HG02943 (cell line): ENCODE measurements at regions not wholly inside any gene's neighbourhood (a gene's known extent, or its start where the extent isn't known, plus 50 kb on each side); places are given as distances from the start of the nearest gene placed in this dataset.
"Not testable (repeated sequence)": the region's sequence is repeated elsewhere in the genome, so short reads cannot be mapped to it uniquely, and the experiment has no call there.

Experiments
- ATAC-seq: cut with Tn5 transposase; IDR thresholded peaks from one replicate; pipeline ENCODE4 v1.9.1; 2021; ENCODE audit warnings: mild to moderate bottlenecking, low read depth, moderate library complexity; ENCODE audit not compliant: unreplicated experiment

DNA sequence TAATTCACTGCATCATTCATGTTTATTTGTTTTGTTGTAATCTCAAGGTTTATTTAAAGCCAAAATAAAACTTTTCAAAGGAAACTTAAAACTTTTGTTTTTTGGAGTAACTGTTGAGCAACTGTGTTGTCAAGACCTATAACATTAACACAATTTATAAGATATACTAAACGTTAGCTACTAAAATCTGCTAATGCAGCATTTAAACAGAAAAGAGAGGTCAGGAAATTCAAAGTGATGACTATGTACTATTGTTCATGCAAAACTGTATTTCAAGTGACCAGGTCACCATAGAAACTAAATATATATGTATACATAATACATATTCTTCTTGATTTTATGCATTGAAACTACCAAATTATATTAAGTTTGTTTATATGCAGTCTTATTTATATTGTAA, 1740.9 kb downstream of the EFNA5 start:
- ATAC-seq, result no peak

DNA sequence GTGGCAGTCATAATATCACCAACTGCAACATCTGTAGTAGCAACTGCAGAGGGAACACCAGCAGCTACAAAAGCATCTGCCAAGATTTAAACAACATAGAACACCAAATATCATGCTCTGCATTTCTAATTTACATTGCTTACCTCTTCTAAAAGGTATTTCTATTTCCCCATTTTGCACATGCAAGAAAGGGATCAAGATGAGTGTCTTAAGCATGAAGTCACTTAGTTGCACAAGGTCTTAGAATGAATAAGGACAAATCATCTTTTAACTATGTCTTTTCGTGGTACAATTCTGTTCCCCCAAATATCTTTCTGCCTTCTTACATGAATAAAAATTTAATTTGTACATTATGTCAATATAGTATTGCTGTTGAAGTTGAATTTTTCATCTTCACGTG, 1746.4 kb downstream of the EFNA5 start:
- ATAC-seq, result no peak

DNA sequence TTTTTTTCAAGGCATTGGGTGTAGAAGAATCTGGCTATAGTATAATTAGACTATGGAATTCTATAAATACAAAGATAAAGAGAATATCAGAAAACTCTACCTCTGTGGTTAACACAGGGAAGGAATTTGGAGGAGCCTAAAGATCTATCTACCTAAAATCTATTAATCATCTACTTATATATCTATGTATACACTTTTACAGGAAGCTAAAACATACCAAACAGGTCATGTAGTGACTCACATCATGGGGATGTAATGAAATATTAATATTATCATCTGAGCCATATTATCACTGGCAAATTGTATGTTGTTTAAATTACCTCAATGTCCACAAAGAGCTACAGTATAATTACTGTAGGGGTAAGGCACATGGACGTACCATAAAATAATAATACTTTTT, 1748.2 kb downstream of the EFNA5 start:
- no peak for ATAC-seq

DNA sequence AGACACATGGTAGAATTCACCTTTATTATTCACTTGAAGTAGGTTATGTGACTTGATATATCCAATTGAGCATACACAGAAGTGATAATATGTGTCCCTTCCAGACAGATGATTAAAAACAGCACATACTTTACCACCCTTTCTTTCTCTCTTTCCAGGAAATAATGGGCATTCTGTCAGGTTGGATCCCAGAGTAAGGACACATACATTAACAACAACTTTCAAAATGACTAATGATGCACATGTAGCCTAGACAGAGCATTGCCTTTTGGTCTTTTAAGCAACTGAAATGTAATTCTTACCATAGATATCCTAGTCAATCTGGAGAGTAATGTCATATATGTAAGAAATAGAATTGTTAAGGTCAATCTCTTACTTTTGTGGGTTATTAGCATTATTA, 1748.7 kb downstream of the EFNA5 start:
- ATAC-seq, result no peak

DNA sequence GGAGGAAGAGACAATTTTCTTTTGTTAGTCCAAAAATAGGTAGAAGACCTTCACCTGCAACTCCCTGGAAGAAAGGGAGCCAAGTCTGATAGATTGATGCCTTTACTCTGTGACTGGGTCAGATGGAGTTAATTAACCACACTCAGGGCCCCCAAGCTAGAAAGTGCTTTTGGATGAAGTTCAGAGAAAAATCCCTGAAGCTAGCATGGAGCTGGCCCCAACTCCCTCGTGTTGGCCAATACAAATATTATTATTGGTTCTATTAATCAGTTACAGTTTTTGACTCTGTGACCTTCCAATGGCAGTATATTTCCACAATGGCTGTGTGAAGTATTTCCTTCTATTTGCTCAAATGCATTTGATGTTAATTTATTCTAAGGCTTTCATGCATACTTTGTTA, 1753.5 kb downstream of the EFNA5 start:
- ATAC-seq, result no peak

DNA sequence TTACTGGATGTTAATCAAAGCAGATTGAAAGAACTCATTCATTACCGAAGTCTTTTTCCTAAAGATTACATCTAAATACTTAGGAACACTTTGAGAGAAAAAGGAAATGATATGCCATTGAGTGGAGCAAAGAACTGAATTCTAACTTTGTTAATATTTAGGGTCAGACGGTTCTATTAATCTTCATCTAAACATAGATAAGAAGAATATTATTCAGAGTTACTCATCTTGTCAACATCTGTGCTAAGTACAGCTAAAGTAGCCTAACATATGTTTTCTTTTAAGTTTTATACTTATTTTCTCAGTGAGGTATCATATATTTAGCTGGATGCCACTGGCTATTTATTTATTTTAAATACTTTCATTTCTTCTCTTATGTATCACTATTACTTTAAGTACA, 1763.7 kb downstream of the EFNA5 start:
- no peak for ATAC-seq

DNA sequence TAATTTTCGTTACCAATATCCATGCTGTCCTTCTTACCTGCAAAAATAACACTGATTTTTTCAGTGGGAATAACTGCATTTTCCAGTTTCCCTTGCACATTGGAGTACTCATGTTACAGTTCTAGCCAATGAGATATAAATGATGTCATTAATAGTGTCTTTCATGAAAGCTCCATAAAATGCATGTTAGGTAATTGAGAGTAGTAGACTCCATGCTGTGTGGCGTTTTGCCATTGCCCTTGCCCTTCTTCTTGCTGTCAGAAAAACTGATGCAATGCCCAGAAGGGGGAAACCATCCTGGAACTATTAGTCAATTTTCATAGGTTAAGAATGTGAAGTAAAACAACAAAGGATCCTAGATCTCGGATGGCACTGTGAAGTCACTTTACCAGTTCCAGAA, 1765.3 kb downstream of the EFNA5 start:
- ATAC-seq, result no peak

DNA sequence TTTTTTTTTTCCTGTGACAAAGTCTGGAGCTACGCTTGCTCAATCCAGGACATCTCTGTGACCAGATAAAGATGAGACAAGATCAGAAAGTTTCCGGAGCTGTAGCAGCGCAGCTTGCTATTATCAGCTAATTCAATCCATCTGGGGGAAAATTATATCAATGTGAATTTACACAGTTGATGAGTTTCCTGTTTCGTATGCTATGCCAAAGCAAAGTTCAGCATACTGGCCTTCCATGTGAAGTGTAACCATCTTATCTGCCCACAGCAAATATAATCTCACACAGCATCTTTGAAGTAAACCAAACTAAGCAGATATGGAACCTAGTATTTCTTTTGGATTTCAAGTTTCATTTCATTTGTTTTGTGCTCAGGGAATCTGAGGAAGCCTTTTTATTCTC, 1767.7 kb downstream of the EFNA5 start:
- ATAC-seq, result no peak

DNA sequence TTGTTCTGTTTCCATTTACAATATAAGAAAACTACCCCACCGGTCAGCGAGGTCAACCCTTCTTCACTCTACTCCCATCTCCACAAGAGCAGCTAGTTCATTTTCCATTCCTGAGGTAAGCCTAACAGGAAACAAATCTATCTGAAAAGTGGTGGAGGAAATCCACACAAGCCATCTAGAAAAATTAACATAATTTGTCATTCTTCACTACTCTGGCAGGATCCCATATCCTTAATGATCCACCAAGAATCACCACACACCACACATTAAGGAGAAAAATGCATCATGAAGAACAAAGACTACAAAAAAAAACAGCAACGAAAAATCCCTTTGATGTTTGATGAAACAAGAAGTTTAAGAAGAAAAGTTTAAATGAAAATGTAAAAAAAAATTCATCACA, 1771.0 kb downstream of the EFNA5 start:
- ATAC-seq, result no peak

DNA sequence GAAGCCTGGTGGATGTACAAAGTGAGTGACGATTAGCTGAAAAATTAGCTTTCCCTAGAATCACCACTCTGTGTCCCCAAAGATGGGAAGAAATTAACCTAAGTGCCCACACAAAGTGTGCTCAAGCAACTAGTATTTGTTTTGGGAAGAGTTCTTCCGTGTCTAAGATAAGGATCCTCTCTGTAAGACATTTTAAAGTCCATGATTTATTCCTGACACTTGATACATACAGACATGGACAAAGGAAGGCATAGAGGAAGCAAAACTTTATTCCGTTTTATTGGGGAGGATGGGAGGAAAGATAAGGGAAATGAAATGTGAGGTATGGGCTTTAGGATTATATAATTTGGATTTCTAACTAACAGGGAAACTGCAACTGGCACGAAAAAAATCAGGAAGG, 1772.6 kb downstream of the EFNA5 start:
- no peak for ATAC-seq

DNA sequence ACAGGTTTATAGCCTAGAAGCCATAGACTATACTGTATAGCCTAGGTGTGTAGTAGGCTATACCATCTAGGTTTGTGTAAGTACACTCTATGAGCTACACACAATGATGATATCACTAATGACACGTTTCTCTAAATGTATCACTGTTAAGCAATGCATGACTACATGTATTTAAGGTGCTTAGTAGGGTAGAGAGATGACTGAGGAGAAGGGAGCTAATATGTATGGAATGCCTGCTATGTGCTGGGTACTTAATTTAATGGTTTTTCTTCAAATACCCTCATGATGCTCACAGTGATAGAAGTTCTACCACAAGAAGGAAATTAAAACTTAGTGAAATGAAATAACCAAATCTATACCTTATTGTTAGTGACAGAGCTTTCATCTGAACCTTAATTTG, 1785.5 kb downstream of the EFNA5 start:
- ATAC-seq, result no peak

DNA sequence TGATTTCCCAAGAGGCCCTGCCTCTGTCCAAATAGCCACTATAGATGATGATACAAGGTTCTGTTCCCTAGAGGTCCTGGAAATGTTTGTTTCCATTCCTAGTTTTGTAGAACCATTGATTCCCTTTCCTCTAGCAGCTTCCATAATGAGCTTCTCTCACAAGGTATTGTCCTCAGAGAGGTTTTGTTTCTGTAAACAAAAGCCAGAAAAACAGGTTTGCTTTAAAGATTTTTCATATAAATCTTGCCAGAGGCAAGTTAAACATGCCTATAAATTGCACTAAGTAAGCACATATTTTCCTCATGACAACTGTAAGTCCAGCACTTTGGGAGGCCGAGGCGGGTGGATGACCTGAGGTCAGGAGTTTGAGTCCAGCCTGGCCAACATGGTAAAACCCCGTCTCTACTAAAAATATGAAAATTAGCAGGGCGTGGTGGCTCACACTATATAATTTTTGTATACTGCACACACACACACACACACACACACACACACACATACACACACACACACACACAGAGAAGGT, 1787.7 kb downstream of the EFNA5 start:
- no peak for ATAC-seq

DNA sequence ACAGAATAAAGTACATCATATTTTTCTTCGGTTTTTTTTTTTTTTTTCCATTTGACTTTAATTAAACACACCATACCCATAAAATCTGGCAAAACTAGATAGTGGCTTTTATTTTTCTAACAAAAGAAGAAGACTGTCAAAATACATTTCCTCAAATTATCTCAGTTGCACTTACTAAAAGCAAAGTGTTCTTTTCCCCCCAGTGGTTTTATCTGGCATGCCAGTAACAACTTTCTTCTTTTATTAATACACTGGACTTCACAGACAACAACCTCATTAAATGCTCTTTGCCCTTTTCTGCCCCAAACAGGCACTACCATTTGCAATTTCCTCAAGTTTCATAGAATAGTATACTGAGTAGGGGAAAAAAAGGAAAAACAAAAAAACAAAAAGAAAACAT, 1792.3 kb downstream of the EFNA5 start:
- no peak for ATAC-seq

DNA sequence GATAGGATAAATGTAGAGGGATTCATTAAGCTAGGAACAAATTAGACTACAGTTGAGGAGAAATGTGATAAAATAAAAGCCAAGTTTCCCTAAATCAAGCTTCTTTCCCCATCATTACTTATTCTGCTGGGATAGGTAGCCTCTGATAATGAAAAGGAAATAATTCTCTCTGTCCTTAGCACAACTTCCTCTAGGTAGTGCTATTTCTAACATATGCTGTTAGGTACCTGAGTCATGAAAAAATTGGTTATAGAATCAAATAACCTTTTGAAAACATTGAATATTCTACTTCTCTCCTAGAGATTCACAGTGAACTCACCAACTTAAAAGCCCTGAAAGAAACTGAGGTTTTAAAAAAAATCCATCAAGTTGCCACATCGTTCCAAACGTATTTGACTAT, 1793.1 kb downstream of the EFNA5 start:
- no peak for ATAC-seq

DNA sequence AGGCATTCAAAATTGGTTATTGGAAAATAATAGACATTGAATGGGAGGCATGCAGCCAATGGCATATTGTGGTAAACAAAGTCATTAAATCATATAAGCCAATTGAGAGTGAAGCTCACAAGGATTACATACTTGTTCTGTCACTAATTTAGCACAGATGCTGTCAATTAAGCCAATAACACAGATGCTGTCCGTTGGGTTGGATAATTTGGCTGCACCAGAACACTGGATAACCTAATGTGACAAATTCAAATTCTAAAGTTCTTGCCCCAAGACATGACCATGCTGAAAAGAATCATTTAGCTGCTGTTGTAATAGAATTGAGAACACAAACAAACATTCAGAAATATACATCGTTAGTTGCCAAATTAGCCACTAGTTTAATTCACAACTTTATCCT, 1796.4 kb downstream of the EFNA5 start:
- ATAC-seq, result no peak

DNA sequence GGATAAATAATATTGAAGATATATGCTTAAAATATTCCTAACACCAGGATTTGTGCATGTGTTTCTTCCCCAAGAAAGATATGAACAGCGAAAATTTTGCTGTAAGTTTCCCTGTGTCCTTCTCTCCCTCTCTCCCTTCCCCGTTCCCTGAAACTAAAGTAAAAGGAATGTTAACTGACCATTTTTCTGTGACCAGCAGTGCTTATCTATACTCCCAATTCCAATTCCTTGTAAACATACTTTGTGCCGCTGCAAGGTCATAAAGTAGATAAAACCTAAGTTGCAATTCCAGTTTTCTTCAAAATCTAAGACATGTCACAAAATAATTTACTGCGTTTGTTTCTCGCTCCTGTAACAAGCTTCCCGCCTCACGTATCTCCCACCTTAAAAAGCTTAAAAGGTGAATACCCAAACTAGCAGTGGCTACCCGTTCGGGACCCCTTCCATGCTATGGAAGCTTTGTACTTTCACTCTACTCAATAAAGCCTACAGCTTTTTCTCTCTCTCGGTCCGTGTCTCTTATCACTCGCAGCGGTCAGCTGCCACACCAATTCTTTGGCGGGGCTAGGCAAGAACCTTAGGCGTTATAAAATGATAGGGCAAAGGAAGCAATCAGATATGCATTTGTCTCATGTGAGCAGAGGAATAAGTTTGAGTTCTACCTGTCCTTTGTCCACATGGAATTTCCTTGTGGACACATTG, 1798.0 kb downstream of the EFNA5 start:
- no peak for ATAC-seq

DNA sequence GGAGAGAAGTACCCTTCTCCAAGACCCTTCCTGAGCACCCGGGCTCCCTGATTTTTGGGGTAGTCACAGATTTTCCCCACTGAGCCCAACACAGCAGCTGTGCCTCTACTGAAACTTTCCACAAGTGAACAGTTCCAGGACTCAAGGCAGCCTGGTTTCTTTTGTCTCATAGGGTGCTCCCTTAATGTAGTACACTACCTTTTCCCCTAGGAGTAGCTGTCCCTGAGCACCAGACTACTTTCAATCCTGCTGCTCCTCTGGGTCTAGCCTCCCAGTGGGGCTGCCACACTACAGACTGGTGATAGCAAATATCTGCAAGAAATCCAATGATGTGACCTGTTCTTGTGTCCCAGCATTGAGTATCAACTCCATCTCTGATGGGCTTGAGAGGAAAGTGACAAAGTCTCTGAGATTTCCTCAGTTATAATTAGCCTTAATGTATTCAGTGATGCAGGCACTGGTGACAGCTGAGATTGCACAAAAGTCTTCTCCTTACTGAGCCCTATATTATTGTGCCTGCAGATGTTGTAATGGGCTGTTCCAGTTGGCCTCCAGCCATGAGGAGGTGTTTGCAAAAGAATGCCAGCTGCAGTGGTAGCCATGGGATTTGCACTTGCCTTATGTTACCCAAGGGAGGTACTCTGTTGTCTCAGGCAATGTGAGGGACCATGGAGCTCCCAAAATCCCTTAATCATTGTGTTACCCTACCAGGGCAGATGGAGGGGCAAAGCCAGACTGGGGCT, 1802.5 kb downstream of the EFNA5 start:
- no peak for ATAC-seq

DNA sequence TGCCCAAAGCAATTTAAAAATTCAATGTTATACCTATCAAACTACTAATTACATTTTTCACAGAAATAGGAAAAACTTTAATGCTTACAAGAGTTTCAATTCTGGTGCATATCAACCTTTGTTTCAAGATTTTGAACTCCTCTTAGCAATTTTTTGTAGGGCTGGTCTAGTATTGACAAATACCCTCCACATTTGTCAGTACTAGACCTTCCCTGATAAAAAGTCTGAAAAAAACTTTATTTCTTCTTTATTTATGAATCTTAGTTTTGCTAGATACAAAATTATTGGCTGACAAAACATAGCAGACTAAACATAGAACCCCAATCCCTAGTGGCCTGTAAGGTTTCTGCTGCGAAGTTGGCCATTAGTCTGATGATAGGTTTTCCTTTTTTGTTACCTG, 1804.9 kb downstream of the EFNA5 start:
- no peak for ATAC-seq

DNA sequence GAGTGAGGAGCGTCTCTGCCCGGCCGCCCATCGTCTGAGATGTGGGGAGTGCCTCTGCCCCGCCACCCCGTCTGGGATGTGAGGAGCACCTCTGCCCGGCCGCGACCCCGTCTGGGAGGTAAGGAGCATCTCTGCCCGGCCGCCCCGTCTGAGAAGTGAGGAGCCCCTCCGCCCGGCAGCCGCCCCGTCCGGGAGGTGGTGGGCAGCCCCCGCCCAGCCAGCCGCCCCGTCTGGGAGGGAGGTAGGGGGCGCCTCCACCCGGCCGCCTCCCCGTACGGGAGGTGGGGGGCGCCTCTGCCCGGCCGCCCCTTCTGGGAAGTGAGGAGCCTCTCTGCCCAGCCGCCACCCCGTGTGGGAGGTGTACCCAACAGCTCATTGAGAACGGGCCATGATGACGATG, 1811.4 kb downstream of the EFNA5 start:
- ATAC-seq, result not testable (repeated sequence)

DNA sequence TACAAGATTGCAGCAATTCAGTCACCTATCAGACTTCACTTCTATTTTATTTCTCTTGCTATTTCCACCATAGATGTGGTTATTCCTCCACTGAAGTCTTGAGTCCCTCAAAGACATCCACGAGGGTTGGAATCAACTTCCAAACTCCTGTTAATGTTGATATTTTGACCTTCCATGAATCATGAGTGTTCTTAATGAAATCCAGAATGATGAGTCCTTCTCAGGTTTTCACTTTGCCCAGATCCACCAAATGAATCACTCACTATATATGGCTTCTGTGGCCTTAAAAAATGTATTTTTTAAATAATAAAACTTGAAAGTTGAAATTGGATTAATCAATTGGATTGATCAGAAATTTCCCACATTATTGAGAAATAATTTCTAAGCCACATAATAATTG, 1821.0 kb downstream of the EFNA5 start:
- ATAC-seq, result no peak

DNA sequence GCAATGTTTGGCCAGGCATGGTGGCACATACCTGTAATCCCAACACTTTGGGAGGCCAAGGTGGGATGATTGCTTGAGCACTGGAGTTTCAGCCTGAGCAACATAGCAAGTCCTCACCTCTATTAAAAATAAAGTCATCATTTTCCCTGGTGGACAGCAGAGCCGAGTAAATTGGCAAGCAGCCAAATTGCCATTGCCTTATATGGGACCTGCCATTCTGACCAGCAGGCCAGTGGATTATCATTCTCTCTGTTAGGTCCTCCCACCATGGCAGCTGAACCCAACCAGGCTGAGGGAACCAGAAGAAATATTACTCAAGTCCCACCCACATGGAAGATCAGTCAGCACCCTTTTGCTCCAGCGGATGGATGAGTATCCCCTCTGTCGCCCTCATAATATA, 1829.9 kb downstream of the EFNA5 start:
- no peak for ATAC-seq

DNA sequence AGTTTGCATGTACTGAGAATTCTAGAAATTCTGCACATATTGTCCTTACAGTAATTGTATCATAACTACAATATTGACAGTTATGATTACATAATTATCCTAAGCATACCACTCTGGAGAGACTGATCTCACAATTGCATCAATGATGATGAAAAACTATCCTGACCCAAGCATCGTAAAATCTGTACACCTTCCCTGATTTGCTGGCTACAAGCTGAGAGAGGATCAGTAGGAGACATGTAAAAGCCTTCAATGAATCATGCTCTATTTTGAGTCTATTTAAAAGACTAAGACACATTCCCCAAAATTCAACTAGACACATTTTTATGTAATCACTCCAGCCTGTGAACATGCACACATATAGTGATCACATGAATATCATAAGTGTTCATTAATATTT, 1833.8 kb downstream of the EFNA5 start:
- no peak for ATAC-seq
